GM23338 (cell line): ENCODE measurements at regions not wholly inside any gene's neighbourhood (a gene's known extent, or its start where the extent isn't known, plus 50 kb on each side); places are given as distances from the start of the nearest gene placed in this dataset.

Experiments
- ATAC-seq: fragments of 200-7000 bp; cut with Tn5 transposase; 3 replicates; pipeline ENCODE4 v1.9.1; 2020
- DNase-seq: peaks from one replicate; pipeline ENCODE4 v3.0.0-alpha.2; 2015; ENCODE audit warnings: low spot score
- H2AFZ ChIP-seq: fragments of 200-600 bp; sonication (generic); 2 replicates; pipeline ENCODE4 v1.8.0; 2016; ENCODE audit warnings: antibody characterized with exemption, mild to moderate bottlenecking, moderate library complexity
- H3F3A ChIP-seq: fragments of 200-600 bp; sonication (generic); replicated peaks from 2 replicates; pipeline ENCODE4 v1.8.0; 2017; ENCODE audit warnings: antibody characterized with exemption, mixed run types, low read depth
- H3K27ac ChIP-seq: fragments of 200-600 bp; sonication (generic); 2 replicates; pipeline ENCODE4 v1.6.1; 2016; ENCODE audit warnings: low read depth
- H3K27me3 ChIP-seq: fragments of 200-600 bp; sonication (generic); 2 replicates; pipeline ENCODE4 v1.8.0; 2016; ENCODE audit warnings: mild to moderate bottlenecking, mixed run types, moderate library complexity; ENCODE audit not compliant: insufficient read depth
- H3K36me3 ChIP-seq: fragments of 200-600 bp; sonication (generic); 2 replicates; pipeline ENCODE4 v1.8.0; 2016; ENCODE audit warnings: mild to moderate bottlenecking; ENCODE audit not compliant: insufficient read depth
- H3K4me1 ChIP-seq: fragments of 200-600 bp; sonication (generic); 2 replicates; pipeline ENCODE4 v1.8.0; 2016; ENCODE audit warnings: mild to moderate bottlenecking, moderate library complexity; ENCODE audit not compliant: insufficient read depth
- H3K4me2 ChIP-seq: fragments of 200-600 bp; sonication (generic); 2 replicates; pipeline ENCODE4 v1.7.1; 2017; ENCODE audit warnings: mixed run types
- H3K4me3 ChIP-seq: fragments of 200-600 bp; sonication (generic); 2 replicates; pipeline ENCODE4 v1.6.1; 2016; ENCODE audit warnings: mixed run types
- H3K79me2 ChIP-seq: fragments of 200-600 bp; sonication (generic); replicated peaks from 2 replicates; pipeline ENCODE4 v1.8.0; 2017; ENCODE audit warnings: mild to moderate bottlenecking; ENCODE audit not compliant: insufficient read depth
- H3K9me2 ChIP-seq: fragments of 200-600 bp; sonication (generic); 2 replicates; pipeline ENCODE4 v1.8.0; 2017; ENCODE audit not compliant: insufficient read depth
- H4K20me1 ChIP-seq: fragments of 200-600 bp; sonication (generic); replicated peaks from 2 replicates; pipeline ENCODE4 v1.8.0; 2017; ENCODE audit warnings: mild to moderate bottlenecking; ENCODE audit not compliant: insufficient read depth
- H3K27ac Mint-ChIP-seq: 2 replicates; pipeline ENCODE4 v1.8.0; 2020; ENCODE audit warnings: inconsistent platforms, mild to moderate bottlenecking, moderate library complexity, mixed read lengths
- H3K27me3 Mint-ChIP-seq: 3 replicates; pipeline ENCODE4 v1.8.0; 2022; ENCODE audit warnings: low read depth, mild to moderate bottlenecking, moderate library complexity, mixed read lengths, inconsistent platforms; ENCODE audit not compliant: insufficient read depth, poor library complexity
- H3K36me3 Mint-ChIP-seq: 3 replicates; pipeline ENCODE4 v1.8.0; 2021; ENCODE audit warnings: low read depth, mild to moderate bottlenecking, inconsistent platforms, moderate library complexity, mixed read lengths
- H3K4me1 Mint-ChIP-seq: 3 replicates; pipeline ENCODE4 v1.8.0; 2020; ENCODE audit warnings: mild to moderate bottlenecking, inconsistent platforms, mixed read lengths
- H3K4me3 Mint-ChIP-seq: 3 replicates; pipeline ENCODE4 v1.8.0; 2021; ENCODE audit warnings: moderate library complexity, mild to moderate bottlenecking, inconsistent platforms, mixed read lengths
- H3K9me3 Mint-ChIP-seq: 3 replicates; pipeline ENCODE4 v1.8.0; 2020; ENCODE audit warnings: moderate library complexity, mild to moderate bottlenecking, inconsistent platforms, mixed read lengths
- CREB1 ChIP-seq: fragments of 250-450 bp; sonication (Bioruptor Pico); IDR thresholded peaks from 2 replicates; pipeline ENCODE4 v1.5.0; 2020; ENCODE audit warnings: low read depth, mild to moderate bottlenecking, moderate library complexity
- STAT1 ChIP-seq: IDR thresholded peaks from one replicate; pipeline ENCODE4 v1.6.1; 2016; ENCODE audit warnings: antibody characterized with exemption; ENCODE audit not compliant: unreplicated experiment
- ZNF331 ChIP-seq: fragments of 250-450 bp; sonication (Bioruptor Pico); IDR thresholded peaks from 2 replicates; pipeline ENCODE4 v1.5.0; 2020; ENCODE audit warnings: low read depth, mild to moderate bottlenecking, moderate library complexity
- TF ChIP-seq, protein P1 (sequence below), 2 experiments: fragments of 200-600 bp in 1 of 2; sonication (generic) in 1 of 2; conservative IDR thresholded peaks; 2 replicates each; pipeline versions ENCODE4 v1.5.1 to v1.6.1; 2016 to 2017; ENCODE audit warnings: antibody characterized with exemption in 2 of 2, low read depth in 2 of 2, mild to moderate bottlenecking in 2 of 2, moderate library complexity in 1 of 2
- TF ChIP-seq, protein P2 (sequence below): IDR thresholded peaks from 2 replicates; pipeline ENCODE4 v1.6.1; 2016; ENCODE audit warnings: antibody characterized with exemption
- TF ChIP-seq, protein P3 (sequence below): fragments of 250-450 bp; sonication (Bioruptor Pico); IDR thresholded peaks from 2 replicates; pipeline ENCODE4 v1.5.0; 2020; ENCODE audit warnings: mild to moderate bottlenecking, moderate library complexity

DNA sequence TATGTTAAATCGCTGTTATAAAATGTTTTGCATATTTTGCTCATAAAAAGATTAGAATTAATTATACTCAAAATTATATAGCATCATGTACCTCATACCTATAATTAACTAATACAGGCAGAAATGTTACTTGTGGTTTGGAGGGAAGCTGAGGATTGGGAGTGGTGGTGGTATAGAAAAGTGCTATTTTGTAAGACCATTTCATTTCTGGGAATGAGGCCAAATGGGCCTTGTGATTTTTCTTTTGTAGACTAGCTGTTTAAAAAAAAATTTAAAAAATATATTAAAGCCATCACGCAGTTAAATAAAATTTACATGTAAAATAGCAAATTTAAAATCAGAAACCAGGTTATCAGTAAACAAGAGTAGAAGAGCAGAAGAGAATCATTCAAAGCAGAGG, 560.8 kb upstream of the FAM98A start:
- no peaks in the 10 kb centered on the region for H3K9me2 ChIP-seq
- no peak for TF ChIP-seq ZNF331 (CRISPR knock-in tag)
- TF ChIP-seq CREB1 = no peak
- TF ChIP-seq, protein P1, sequence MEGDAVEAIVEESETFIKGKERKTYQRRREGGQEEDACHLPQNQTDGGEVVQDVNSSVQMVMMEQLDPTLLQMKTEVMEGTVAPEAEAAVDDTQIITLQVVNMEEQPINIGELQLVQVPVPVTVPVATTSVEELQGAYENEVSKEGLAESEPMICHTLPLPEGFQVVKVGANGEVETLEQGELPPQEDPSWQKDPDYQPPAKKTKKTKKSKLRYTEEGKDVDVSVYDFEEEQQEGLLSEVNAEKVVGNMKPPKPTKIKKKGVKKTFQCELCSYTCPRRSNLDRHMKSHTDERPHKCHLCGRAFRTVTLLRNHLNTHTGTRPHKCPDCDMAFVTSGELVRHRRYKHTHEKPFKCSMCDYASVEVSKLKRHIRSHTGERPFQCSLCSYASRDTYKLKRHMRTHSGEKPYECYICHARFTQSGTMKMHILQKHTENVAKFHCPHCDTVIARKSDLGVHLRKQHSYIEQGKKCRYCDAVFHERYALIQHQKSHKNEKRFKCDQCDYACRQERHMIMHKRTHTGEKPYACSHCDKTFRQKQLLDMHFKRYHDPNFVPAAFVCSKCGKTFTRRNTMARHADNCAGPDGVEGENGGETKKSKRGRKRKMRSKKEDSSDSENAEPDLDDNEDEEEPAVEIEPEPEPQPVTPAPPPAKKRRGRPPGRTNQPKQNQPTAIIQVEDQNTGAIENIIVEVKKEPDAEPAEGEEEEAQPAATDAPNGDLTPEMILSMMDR (conservative IDR thresholded peaks at IDR 0.05; ENCODE audit: low read depth in 2 of 2) = no peak
- TF ChIP-seq, protein P2, sequence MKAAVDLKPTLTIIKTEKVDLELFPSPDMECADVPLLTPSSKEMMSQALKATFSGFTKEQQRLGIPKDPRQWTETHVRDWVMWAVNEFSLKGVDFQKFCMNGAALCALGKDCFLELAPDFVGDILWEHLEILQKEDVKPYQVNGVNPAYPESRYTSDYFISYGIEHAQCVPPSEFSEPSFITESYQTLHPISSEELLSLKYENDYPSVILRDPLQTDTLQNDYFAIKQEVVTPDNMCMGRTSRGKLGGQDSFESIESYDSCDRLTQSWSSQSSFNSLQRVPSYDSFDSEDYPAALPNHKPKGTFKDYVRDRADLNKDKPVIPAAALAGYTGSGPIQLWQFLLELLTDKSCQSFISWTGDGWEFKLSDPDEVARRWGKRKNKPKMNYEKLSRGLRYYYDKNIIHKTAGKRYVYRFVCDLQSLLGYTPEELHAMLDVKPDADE = no peak
- TF ChIP-seq, protein P3, sequence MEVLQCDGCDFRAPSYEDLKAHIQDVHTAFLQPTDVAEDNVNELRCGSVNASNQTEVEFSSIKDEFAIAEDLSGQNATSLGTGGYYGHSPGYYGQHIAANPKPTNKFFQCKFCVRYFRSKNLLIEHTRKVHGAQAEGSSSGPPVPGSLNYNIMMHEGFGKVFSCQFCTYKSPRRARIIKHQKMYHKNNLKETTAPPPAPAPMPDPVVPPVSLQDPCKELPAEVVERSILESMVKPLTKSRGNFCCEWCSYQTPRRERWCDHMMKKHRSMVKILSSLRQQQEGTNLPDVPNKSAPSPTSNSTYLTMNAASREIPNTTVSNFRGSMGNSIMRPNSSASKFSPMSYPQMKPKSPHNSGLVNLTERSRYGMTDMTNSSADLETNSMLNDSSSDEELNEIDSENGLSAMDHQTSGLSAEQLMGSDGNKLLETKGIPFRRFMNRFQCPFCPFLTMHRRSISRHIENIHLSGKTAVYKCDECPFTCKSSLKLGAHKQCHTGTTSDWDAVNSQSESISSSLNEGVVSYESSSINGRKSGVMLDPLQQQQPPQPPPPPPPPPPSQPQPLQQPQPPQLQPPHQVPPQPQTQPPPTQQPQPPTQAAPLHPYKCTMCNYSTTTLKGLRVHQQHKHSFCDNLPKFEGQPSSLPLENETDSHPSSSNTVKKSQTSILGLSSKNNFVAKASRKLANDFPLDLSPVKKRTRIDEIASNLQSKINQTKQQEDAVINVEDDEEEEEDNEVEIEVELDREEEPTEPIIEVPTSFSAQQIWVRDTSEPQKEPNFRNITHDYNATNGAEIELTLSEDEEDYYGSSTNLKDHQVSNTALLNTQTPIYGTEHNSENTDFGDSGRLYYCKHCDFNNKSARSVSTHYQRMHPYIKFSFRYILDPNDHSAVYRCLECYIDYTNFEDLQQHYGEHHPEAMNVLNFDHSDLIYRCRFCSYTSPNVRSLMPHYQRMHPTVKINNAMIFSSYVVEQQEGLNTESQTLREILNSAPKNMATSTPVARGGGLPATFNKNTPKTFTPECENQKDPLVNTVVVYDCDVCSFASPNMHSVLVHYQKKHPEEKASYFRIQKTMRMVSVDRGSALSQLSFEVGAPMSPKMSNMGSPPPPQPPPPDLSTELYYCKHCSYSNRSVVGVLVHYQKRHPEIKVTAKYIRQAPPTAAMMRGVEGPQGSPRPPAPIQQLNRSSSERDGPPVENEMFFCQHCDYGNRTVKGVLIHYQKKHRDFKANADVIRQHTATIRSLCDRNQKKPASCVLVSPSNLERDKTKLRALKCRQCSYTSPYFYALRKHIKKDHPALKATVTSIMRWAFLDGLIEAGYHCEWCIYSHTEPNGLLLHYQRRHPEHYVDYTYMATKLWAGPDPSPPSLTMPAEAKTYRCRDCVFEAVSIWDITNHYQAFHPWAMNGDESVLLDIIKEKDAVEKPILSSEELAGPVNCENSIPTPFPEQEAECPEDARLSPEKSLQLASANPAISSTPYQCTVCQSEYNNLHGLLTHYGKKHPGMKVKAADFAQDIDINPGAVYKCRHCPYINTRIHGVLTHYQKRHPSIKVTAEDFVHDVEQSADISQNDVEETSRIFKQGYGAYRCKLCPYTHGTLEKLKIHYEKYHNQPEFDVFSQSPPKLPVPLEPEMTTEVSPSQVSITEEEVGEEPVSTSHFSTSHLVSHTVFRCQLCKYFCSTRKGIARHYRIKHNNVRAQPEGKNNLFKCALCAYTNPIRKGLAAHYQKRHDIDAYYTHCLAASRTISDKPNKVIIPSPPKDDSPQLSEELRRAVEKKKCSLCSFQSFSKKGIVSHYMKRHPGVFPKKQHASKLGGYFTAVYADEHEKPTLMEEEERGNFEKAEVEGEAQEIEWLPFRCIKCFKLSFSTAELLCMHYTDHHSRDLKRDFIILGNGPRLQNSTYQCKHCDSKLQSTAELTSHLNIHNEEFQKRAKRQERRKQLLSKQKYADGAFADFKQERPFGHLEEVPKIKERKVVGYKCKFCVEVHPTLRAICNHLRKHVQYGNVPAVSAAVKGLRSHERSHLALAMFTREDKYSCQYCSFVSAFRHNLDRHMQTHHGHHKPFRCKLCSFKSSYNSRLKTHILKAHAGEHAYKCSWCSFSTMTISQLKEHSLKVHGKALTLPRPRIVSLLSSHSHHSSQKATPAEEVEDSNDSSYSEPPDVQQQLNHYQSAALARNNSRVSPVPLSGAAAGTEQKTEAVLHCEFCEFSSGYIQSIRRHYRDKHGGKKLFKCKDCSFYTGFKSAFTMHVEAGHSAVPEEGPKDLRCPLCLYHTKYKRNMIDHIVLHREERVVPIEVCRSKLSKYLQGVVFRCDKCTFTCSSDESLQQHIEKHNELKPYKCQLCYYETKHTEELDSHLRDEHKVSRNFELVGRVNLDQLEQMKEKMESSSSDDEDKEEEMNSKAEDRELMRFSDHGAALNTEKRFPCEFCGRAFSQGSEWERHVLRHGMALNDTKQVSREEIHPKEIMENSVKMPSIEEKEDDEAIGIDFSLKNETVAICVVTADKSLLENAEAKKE (CRISPR knock-in tag) = no peak
- TF ChIP-seq STAT1 = no peak
- no peaks in the 10 kb centered on the region for H3K9me3 Mint-ChIP-seq
- no peaks in the 10 kb centered on the region for H4K20me1 ChIP-seq
- H3K4me1 ChIP-seq = no peaks in the 10 kb centered on the region
- no peaks in the 10 kb centered on the region for H3K27me3 Mint-ChIP-seq
- no peak overlapping the region for H3K4me3 Mint-ChIP-seq
- no peak for ATAC-seq
- H3K27me3 ChIP-seq = no peaks in the 10 kb centered on the region
- no peak overlapping the region for H3K4me2 ChIP-seq
- no peak for DNase-seq
- H3K36me3 ChIP-seq = no peaks in the 10 kb centered on the region
- H2AFZ ChIP-seq = no peak overlapping the region
- no peak overlapping the region for H3K27ac Mint-ChIP-seq
- H3K4me3 ChIP-seq = no peak overlapping the region
- H3K4me1 Mint-ChIP-seq = no peaks in the 10 kb centered on the region
- no peaks in the 10 kb centered on the region for H3F3A ChIP-seq
- no peak overlapping the region for H3K27ac ChIP-seq
- H3K79me2 ChIP-seq = no peaks in the 10 kb centered on the region
- no peaks in the 10 kb centered on the region for H3K36me3 Mint-ChIP-seq
